ENCODE measurements at regions not wholly inside any gene's neighbourhood (a gene's known extent, or its start where the extent isn't known, plus 50 kb on each side); places are given as distances from the start of the nearest gene placed in this dataset.
"Not testable (repeated sequence)": the region's sequence is repeated elsewhere in the genome, so short reads cannot be mapped to it uniquely, and the experiment has no call there.

DNA sequence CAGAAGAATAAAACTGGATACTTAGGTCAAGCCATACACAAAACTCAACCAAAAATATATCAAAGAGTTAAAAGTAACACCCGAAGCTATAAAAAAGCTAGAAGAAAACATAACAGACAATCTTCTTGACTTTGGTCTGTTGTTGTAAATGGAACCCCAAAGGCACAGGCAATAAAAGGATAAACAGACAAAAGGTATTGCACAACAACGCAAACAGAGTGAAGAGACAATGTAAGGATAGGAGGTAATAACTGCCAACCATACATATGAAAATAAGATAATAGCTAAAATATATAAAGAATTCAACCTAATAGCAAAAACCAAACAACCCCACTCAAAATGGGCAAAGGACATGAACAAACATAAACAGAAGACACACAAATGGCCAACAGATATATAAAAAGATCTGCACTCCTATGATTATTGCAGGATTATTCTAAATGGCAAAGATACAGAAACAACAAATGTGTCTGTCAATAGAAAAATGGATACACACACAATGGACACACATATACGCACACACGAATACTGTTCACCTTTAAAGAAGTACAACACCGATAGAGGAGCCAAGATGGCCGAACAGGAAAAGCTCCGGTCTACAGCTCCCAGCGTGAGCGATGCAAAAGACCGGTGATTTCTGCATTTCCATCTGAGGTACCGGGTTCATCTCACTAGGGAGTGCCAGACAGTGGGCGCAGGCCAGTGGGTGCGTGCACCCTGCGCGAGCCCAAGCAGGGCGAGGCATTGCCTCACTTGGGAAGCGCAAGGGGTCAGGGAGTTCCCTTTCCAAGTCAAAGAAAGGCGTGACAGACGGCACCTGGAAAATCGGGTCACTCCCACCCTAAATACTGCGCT, 1137.1 kb downstream of the FSCB start:
- DNase-seq (ENCODE audit: extremely low spot score, insufficient read length, low read depth) = no peak
- FAIRE-seq = no peak

DNA sequence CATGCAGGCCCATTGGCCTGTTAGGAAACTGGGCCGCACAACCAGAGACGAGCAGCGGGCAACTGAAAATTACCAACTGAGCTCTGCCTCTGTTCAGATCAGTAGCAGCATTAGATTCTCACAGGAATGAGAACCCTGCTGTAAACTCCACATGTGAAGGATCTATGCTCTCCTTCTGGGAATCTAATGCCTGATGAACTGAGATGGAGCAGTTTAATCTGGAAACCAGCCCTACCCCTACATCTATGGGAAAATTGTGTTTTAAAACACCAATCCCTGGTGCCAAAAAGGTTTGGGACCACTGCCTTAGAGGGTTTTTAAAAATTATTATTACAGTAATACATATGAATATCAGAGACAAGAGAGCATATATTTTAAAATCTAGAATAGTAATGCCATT, 1144.5 kb downstream of the FSCB start:
- no peak for DNase-seq (ENCODE audit: extremely low spot score, insufficient read length, low read depth)
- FAIRE-seq = no peak

DNA sequence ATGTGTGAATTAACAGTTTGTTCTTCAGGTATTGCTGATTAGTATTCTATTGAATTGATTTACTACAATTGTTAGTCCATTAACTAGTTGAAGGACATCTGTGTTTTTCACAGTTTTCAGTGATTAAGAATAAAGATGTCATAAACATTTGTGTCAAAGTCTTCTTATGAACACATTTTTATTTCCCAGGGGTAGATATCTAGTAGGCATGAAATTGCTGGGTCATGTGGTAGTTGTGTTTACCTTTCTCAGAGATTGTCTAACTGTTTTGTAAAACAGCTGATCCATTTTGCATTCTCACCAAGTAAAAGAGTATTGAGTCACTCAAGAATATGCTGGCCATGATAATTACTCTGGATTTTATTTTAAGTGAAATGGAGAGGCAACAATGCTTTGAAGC, 1145.3 kb downstream of the FSCB start:
- no peak for FAIRE-seq
- DNase-seq (ENCODE audit: extremely low spot score, insufficient read length, low read depth) = no peak

DNA sequence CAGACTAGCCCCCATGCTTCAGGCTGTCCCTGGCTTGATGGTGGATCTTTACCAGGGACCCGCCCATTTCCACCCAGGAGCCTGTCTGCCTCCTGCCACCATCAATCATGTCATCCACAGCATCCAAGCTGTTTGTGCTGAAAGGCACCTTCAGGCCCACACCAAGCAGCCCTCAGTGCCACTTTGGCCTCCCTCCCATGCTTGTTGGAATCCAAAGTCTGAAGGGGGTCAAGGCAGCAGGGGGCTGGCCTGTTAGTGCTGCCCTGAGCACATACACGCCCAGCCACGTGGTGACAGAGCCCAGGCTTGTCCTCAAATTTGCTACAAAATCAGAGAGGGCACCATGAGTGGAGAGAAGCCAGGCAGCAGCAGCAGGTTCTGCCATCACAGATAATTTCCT, 1146.8 kb downstream of the FSCB start:
- DNase-seq (ENCODE audit: extremely low spot score, insufficient read length, low read depth) (no peak), FAIRE-seq (no peak)

DNA sequence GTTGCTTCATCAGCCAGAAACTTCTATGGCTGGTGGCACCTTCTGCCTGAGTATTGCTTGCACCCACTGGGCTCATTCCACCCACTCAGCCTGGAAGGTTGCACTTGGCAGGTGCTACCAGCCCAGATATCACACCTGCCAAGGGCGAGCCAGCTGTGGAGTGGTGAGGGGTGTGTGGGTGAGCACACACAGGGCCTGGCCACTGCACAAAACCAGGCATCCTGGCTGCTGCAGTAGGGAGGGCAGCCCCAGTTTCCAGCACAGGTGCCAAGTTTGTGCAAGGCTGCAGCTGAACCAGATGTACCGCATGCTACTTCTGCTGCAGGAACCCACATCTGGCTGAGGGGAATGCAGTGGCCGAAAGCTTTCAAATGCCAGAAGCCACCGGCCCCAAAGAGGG, 1147.8 kb downstream of the FSCB start:
- DNase-seq (ENCODE audit: extremely low spot score, insufficient read length, low read depth) (no peak), FAIRE-seq (no peak)

DNA sequence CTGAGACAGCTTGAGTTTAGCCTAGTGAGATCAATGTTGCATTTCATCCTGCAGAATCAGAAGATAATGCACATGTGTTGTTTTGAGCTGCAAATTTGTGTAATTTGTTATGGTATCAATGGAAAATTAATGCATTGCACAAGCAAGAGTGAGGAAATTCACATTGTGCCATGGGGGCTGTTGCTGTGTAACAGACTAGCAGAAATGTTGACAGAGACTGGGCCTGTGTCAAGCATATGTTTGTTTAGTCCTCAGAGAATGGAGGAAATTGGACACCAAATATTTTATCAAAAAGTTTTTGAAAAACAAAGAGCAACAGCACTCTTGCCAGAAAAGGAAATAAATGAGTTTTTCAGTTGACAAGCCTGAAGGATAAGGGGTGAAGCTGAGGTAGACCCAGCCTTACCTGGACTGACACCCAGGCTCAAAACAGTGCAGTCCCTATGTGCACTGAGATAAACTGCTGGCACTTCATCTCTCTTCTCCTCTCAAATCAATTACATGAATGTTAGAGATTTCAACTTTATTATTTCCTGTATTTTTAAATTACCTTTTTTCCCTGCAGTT, 1150.0 kb downstream of the FSCB start:
- DNase-seq (ENCODE audit: extremely low spot score, insufficient read length, low read depth) = no peak
- no peak for FAIRE-seq

DNA sequence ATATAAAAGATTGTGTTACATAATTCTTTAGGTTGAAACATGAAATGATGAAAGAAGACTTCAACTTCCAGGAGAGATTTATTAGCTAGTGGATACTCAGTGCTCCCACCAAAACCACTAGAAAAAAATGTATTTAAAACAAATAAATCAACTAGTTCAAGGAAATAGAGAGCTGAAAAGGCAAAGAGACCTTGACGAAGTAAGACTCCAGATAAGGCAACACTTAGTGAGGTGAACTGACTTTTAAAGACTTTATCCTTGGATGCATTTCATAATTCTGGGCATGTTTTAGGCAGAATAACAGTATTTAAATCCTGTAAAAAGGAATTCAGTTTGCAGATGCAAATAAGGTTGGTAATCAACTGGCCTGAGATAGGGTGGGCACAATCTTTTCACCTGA, 1150.7 kb downstream of the FSCB start:
- no peak for FAIRE-seq

DNA sequence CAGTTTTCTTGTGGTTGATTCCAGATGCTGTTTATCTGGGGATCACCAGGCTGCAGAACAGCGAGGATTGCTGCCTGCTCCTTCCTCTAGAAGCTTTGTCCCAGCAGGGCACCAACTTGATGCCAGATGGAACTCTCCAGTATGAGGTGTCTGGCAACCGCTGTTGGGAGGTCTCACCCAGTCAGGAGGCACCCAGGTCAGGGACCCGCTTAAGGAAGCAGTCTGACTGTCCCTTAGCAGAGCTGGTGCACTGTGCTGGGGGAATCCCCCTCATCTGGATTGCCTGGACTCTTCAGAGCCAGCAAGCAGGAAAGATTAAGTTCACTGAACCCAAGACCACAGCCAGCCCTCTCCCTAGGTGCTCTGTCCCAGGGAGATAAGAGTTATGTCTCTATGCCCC, 1165.2 kb downstream of the FSCB start:
- DNase-seq (ENCODE audit: extremely low spot score, insufficient read length, low read depth) (no peak), FAIRE-seq (no peak)

More for the DNA sequence above, 1150.7 kb downstream of the FSCB start:
- no peak for DNase-seq (ENCODE audit: extremely low spot score, insufficient read length, low read depth)

DNA sequence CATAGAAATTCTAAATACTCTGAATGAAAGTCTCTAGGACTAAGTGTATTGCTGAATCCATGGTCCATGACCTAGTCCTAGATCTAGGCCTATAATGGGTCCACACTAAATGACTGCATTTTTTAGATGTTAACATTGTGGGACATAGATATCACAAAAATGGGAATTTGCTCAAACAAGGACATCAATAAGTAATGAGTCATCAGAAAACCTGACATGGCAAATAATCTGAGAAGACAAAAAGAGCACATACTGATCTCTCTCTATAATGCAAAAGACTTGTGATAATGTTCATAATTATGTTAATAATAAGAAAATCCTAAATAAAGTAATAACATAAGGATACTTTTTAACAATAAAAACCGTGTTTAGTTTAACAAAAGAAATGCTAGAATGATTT, 1168.4 kb downstream of the FSCB start:
- no peak for DNase-seq (ENCODE audit: extremely low spot score, insufficient read length, low read depth)
- FAIRE-seq = no peak

DNA sequence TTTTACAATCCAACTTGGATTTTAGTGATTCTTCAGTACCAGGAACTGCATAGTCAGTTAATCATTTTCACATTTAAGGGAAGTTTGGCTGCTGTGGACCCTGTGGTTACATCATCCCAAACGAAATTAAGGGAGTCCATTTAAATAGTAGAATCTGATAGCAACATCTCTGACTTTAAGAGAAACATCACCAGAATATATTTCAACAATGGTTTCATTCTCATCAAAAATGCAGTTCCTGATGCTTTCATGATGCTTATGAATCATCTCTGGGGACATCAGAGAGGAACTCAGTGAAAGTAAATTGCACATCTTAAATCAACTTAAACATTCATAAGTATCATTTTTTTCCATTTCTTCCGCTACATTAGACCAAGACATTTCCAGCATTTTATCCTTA, 1170.7 kb downstream of the FSCB start:
- FAIRE-seq (no peak), DNase-seq (ENCODE audit: extremely low spot score, insufficient read length, low read depth) (no peak)

DNA sequence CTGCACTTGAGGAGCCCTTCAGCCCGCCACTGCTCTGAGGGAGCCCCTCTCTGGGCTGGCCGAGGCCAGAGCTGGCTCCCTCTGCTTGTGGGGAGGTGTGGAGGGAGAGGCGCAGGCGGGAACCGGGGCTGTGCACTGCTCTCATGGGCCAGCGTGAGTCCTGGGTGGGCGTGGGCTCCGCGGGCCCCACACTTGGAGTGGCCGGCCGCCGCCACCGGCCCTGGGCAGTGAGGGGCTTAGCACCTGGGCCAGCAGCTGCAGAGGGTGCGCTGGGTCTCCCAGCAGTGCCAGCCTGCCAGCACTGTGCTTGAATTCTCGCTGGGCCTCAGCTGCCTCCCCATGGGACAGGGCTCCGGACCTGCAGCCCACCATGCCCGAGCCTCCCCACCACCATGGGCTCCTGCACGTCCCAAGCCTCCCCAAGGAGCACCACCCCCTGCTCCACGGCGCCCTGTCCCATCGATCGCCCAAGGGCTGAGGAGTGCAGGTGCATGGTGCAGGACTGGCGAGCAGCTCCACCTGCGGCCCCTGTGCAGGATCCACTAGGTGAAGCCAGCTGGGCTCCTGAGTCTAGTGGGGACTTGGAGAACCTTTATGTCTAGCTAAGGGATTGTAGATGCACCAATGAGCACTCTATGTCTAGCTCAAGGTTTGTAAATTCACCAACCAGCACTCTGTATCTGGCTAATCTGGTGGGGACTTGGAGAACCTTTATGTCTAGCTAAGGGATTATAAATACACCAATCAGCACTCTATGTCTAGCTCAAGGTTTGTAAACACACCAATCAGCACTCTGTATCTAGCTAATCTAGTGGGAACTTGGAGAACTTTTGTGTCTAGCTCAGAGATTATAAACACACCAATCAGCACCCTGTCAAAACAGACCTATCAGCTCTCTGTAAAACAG, 1180.3 kb downstream of the FSCB start:
- not testable (repeated sequence) for DNase-seq (ENCODE audit: extremely low spot score, insufficient read length, low read depth); FAIRE-seq

DNA sequence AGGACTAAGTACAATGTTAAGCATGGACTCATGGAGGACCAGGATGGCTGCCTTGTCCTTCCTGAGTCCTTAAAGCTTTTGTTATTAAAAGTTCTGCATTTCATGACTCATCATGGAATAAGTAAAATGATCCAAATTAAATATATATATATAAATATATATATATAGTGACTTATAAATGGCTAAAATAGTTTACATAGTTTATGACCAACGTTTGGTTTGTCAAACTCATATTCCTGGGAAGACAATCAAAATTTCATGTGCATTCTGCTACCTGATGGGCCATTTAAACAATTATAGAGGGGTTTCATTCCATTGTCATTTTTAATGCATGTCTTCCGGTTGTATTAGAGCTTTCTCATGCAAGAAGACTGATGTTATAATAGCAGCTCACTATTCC, 1190.7 kb downstream of the FSCB start:
- FAIRE-seq = no peak
- no peak for DNase-seq (ENCODE audit: extremely low spot score, insufficient read length, low read depth)

DNA sequence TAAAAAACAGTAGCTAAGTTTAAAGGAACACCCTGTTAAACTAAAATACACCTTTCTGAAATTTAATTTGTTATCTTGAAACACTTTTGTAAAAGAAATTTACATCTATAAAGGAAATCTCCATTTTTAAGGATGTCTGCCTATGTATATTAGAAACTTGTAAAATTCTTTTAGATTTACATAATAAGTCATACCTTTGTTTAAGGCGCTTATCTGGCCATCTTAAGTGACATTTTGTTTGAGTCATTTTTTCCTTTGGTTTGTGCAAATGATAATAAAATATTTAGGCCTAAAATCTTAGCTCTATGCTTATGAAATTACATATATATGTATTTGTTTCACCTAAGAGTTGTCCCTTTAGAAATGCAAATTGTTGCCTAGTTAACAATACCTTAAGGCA, 1193.4 kb downstream of the FSCB start:
- FAIRE-seq (no peak), DNase-seq (ENCODE audit: extremely low spot score, insufficient read length, low read depth) (no peak)

DNA sequence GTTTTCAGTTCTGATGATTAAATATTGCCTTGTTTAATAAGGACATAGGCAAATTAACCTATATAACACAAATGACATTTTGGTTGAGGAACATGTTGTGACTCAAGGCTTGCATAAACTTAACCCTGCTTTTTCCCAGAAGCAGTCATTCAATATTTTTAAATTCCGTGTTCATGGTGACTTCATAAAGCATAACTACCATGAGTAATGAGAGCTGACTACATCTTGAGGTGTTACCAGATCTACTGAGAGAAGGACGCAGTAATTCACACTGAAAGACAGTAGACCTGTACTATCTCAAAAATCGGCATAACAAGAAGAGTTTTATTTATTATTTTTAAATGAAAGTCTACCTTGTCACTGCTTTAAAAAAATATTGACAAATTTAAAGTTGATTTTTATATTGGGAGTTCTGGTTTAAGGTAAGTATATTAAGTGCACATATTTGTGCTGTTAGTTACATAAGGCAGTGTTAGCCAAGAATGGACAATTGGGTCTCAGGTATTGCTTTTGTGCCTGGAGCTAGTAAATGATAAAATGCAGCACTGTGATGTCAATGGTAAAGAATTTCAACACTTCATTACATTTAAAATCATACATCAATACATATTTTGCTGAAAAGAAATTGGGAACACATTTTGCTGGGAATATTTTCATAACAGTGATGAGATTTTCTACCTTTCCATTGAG, 1198.5 kb downstream of the FSCB start:
- no peak for DNase-seq (ENCODE audit: extremely low spot score, insufficient read length, low read depth)
- no peak for FAIRE-seq

DNA sequence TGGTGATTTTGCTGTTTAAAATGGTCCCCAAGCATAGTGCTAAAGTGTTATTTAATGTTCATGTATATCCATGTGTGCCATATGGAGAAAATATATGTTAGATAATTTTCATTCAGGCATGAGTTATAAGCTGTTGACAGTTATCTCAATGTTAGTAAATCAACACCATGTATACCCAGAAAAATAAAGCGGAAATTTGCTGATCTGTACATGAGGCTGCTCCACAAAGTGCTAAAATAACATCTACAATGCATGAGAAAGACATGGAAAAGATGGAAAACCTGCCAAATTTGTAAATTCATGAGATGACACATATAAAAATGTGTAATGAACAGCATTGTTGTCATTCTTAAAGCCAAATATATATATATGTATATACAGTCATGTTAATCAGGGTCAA, 1199.2 kb downstream of the FSCB start:
- DNase-seq (ENCODE audit: extremely low spot score, insufficient read length, low read depth) (no peak), FAIRE-seq (no peak)

DNA sequence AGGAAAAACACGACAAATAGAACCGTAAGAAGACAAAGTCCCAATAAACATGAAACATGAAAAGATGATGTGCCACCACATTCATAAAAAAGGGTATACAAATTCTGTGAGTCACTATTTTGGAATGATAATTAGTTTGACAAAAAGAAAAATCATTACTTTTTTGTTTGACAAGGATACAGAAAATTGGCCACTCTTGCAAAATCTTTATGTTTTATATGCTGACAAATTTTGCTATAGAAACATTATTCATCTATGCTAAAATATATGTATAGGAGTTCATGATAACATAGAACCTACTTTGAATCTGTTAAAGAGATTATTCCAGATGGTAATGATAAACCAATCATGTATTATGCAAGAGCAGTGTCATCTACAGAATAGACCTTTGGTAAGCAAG, 1201.0 kb downstream of the FSCB start:
- DNase-seq (ENCODE audit: extremely low spot score, insufficient read length, low read depth) (no peak), FAIRE-seq (no peak)

DNA sequence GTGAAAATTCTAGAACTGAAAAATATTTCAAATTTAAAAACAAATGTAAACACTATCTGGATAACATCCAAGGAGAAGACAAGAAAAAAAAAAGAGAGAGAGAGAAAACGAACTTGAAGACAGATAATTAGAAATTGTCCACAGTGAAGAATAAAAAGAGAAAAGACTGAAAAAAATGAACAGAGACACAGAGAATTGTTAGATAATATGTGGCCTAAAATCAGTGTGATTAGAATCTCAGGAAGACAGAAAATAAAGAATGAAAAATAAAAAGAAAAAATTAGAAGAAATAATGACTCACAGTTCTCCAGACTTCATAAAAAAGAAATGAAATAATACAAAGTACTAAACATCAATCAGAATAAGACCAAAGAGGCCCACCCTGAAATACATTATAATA, 1209.3 kb downstream of the FSCB start:
- no peak for FAIRE-seq
- DNase-seq (ENCODE audit: extremely low spot score, insufficient read length, low read depth) = no peak

DNA sequence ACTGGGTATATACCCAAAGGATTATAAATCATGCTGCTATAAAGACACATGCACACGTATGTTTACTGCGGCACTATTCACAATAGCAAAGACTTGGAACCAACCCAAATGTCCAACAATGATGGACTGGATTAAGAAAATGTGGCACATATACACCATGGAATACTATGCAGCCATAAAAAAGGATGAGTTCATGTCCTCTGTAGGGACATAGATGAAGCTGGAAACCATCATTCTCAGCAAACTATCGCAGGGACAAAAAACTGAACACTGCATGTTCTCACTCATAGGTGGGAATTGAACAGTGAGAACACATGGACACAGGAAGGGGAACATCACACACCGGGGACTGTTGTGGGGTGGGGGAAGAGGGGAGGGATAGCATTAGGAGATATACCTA, 1211.0 kb downstream of the FSCB start:
- DNase-seq (ENCODE audit: extremely low spot score, insufficient read length, low read depth); FAIRE-seq: not testable (repeated sequence)

DNA sequence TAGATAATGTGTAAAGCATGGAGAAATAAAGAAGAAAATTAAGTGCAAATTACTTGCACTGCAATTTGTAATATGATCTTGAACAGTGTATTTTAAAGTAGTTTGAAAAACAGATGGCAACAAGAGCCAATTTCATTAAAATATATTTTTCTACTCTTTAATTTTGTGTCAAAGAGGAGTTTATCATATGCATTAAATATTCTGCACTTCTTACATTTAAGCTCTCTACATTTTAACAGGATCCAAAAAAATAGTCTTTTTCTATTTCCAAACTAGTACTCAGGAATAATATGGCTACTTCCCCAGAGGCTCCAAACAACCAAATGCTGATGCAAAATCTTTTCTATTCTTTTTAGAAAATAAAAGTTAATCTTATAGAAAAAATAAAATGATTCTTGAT, 1221.5 kb downstream of the FSCB start:
- DNase-seq (ENCODE audit: extremely low spot score, insufficient read length, low read depth) = no peak
- FAIRE-seq = no peak

DNA sequence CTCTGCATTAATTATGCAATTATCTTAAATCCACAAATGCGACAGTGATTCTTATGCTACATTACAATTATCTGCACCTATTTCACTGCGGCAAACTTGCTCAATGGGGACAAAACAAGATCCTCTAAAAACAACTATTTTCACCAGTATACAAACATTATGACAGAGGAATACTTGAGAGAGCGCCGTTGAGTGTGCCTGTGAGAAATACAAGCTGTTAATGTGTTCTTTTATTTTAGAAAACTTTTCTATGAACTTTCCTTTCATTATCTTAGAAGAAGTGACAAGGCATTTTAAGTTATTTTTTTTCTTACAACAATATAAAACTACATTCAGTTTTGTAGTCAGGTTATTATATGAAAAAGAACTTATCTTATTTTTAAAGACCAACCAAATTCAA, 1247.0 kb downstream of the FSCB start:
- FAIRE-seq (no peak), DNase-seq (ENCODE audit: extremely low spot score, insufficient read length, low read depth) (no peak)

Data from GM18507 (cell line).